T-helper 17 cell (primary cell): ENCODE measurements at regions not wholly inside any gene's neighbourhood (a gene's known extent, or its start where the extent isn't known, plus 50 kb on each side); places are given as distances from the start of the nearest gene placed in this dataset.

Source experiments
- ATAC-seq: fragments of 150-1000 bp; cut with Tn5 transposase; 2 replicates; pipeline ENCODE4 v1.10.0; 2021; ENCODE audit warnings: mild to moderate bottlenecking, moderate library complexity
- DNase-seq, 3 donors: peaks; one replicate each; pipeline versions ENCODE4 v3.0.0 to v3.0.0-alpha.2; 2020 to 2021
- H3K9me3 ChIP-seq: one replicate; pipeline ENCODE4 v1.7.0; 2013; ENCODE audit warnings: low read length, mild to moderate bottlenecking; ENCODE audit not compliant: control insufficient read depth, poor library complexity, severe bottlenecking
- H3K27ac Mint-ChIP-seq: one replicate; pipeline ENCODE4 v1.8.0; 2022; ENCODE audit warnings: mild to moderate bottlenecking, moderate library complexity, mixed read lengths
- H3K27me3 Mint-ChIP-seq: one replicate; pipeline ENCODE4 v1.8.0; 2022; ENCODE audit warnings: mixed read lengths
- H3K36me3 Mint-ChIP-seq: one replicate; pipeline ENCODE4 v1.8.0; 2022; ENCODE audit warnings: low read depth, mixed read lengths
- H3K4me1 Mint-ChIP-seq: one replicate; pipeline ENCODE4 v1.8.0; 2022; ENCODE audit warnings: mild to moderate bottlenecking, mixed read lengths
- H3K4me3 Mint-ChIP-seq: one replicate; pipeline ENCODE4 v1.8.0; 2022; ENCODE audit warnings: mild to moderate bottlenecking, moderate library complexity, mixed read lengths

- Mint-ChIP-seq H3K36me3 (peaks cover 14% of the 10 kb centered on the region), H3K4me1 (peaks cover 2% of the 10 kb centered on the region), H3K27ac (no peak overlapping the region), H3K27me3 (no peaks in the 10 kb centered on the region), H3K4me3 (no peak overlapping the region)
- ATAC-seq (no peak), DNase-seq (no peak)
- H3K9me3 ChIP-seq = no peaks in the 10 kb centered on the region
Observed at GRCh38 chr16:27699540-27699939, 149.6 kb downstream of the KATNIP start.

DNA sequence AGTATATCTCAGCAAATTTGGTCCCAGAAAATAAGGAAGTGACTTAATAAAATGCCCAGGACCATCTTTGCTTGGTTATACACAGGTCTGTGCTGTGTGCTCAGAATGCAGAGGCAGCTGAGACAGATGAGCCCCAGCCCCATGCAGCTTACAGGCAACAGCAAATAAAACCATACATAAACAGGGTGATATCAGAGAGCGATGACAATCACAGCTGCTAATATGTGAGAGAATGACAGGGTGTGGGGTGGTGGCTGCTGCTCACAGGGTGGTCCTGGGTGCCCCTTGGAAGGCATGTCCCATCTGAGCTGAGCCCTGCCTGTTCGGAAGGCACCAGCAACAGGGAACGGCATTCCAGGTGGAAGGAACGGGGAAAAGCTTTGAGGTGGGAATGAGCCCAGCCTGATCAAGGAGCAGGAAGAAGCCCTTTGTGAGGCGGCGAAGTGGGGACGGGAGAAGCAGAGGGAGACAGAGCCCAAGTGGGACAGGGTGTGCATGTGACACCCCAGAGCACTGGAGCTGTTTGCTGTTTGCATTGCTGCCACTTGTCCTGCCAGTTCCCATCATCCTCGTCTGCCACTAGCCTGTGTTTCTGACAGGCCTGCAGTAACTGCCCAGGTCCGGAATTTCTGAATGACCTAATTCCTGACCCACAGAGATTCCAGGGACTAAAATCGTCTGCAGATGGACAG, 150.5 kb downstream of the KATNIP start:
- Mint-ChIP-seq H3K27me3 (no peaks in the 10 kb centered on the region), H3K4me1 (no peaks in the 10 kb centered on the region), H3K27ac (no peak overlapping the region), H3K36me3 (peaks cover 12% of the 10 kb centered on the region), H3K4me3 (no peak overlapping the region)
- DNase-seq = no peak
- H3K9me3 ChIP-seq = no peaks in the 10 kb centered on the region
- ATAC-seq = no peak

DNA sequence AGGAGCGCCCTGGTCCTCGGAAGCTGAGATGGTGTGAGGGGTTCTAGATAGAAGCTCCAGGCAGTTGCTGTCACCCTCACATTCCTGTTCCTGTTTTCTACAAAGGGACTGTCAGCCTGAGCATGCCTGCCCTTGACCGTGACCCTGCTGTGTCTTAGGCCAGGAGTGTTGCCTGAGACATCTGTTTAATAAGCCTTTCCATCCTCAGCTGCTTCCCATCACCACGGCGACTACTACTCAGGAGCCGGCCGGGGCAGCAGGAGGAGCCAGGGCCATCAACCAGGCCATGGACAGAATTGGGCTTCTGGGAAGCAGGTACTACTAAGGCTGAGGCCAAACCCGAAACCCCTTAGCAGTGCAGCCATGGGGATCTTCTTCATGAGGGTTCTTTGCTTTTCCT, 151.4 kb downstream of the KATNIP start:
- no peaks in the 10 kb centered on the region for H3K9me3 ChIP-seq
- Mint-ChIP-seq H3K4me3 (no peak overlapping the region), H3K27ac (no peak overlapping the region), H3K27me3 (no peaks in the 10 kb centered on the region), H3K4me1 (no peaks in the 10 kb centered on the region), H3K36me3 (peaks cover 10% of the 10 kb centered on the region)
- DNase-seq (no peak), ATAC-seq (no peak)

DNA sequence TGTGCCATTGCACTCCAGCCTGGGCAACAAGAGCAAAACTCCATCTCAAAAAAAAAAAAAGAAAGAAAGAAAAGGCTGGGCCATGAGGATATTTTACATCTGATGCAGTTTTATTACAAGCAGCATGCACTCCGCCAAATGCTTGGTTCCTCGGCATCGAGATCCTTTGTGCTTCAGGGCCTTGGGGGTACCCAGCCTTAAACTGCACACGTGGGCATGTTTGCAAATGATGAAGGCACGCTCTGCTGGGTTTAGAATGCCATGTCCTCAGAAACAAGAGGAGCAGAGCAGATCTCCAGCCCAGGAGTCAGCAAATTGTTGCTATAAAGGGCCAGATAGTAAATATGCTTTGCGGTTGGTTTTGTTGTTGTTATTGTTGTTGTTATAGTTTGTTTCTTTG, 153.2 kb downstream of the KATNIP start:
- Mint-ChIP-seq H3K4me1 (no peaks in the 10 kb centered on the region), H3K27ac (no peak overlapping the region), H3K4me3 (no peak overlapping the region), H3K36me3 (peaks cover 9% of the 10 kb centered on the region), H3K27me3 (no peaks in the 10 kb centered on the region)
- DNase-seq (no peak), ATAC-seq (no peak)
- H3K9me3 ChIP-seq = no peaks in the 10 kb centered on the region

DNA sequence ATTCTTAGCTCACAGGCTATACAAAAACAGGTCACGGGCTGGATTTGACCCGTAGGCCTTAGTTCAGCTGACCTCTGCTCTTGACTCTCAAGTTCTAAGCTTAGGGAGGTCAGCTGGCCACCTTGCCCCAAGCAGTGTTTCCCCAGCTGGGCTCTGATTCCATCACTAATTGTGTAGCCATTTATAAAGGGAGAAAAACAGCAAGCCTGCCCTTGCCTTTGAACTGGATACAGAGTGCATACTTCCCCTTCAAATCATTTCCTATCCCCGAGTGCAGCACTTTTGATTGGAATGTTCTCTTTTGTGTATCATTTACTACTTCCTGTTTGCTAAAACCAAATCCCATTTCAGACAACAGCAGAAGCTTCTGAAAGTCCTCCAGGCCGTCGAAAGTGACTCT, 153.6 kb downstream of the KATNIP start:
- ATAC-seq (no peak), DNase-seq (no peak)
- H3K9me3 ChIP-seq = no peaks in the 10 kb centered on the region
- Mint-ChIP-seq H3K27me3 (no peaks in the 10 kb centered on the region), H3K36me3 (peaks cover 9% of the 10 kb centered on the region), H3K27ac (no peak overlapping the region), H3K4me1 (no peaks in the 10 kb centered on the region), H3K4me3 (no peak overlapping the region)

DNA sequence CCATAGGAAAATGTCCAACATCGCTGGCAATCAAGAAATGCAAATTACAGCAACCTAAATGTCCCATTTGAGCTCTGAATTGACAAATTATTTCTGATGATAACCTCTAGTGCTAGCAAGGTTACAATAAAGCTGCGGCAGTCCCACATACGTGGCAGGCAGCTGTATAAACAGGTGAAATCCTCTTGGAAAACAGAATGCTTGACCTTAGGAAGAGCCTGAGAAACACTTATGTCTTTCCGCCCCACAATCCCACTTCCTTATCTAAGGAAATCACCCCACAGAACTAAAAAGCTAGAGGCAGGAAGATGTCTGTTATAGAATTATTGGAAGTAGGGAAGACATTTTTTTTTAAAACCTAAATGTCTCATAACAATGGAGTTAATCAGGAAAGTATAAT, 154.3 kb downstream of the KATNIP start:
- ATAC-seq (no peak), DNase-seq (no peak)
- H3K4me3 Mint-ChIP-seq = no peak overlapping the region
- H3K27ac Mint-ChIP-seq = no peak overlapping the region
- no peaks in the 10 kb centered on the region for H3K9me3 ChIP-seq
- no peaks in the 10 kb centered on the region for H3K27me3 Mint-ChIP-seq
- peaks cover 9% of the 10 kb centered on the region for H3K36me3 Mint-ChIP-seq
- no peaks in the 10 kb centered on the region for H3K4me1 Mint-ChIP-seq

DNA sequence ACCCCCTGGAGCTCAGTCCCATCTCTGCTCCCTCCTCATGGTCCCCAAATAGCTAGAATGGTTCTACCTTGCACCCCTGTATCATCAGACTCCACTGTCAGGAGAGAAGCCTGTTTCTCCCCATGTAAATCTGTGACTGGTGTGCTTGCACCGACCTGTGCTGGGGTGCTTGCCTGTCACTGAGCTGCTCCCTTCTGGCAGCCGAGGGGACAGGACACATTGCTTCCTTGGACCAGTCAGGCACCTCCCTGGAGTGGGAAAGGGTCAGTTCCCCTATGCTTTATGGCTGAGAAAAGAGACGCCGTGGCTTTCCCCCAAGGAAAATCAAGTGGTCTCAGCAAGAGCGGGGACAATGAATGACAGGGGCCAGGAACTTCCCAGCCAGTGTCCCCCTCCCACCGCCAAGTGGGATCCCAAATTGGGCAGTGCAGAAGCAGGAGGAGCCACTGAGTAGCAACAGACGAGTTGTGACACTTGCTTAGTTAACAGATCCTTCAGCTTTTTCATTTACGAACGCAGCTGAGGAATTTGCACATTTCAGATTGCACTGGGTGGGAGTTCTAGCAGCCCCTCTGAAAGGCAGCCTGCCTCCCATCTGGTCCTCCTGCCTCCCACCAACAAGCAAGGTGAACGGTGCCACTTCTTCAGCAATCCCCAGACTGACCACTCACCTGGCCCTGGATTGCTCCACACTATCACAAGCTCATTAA, 156.4 kb downstream of the KATNIP start:
- peaks cover 6% of the 10 kb centered on the region for H3K36me3 Mint-ChIP-seq
- DNase-seq (no peak), ATAC-seq (no peak)
- no peak overlapping the region for H3K4me3 Mint-ChIP-seq
- H3K27ac Mint-ChIP-seq = no peak overlapping the region
- no peaks in the 10 kb centered on the region for H3K9me3 ChIP-seq
- H3K27me3 Mint-ChIP-seq = no peaks in the 10 kb centered on the region
- no peaks in the 10 kb centered on the region for H3K4me1 Mint-ChIP-seq

GRCh38 chr16:27706866-27707685, 157.1 kb downstream of the KATNIP start:
- no peak for DNase-seq
- H3K9me3 ChIP-seq = no peaks in the 10 kb centered on the region
- peaks cover 6% of the 10 kb centered on the region for H3K36me3 Mint-ChIP-seq
- no peak for ATAC-seq
- no peaks in the 10 kb centered on the region for H3K4me1 Mint-ChIP-seq
- no peaks in the 10 kb centered on the region for H3K27me3 Mint-ChIP-seq
- no peak overlapping the region for H3K27ac Mint-ChIP-seq
- H3K4me3 Mint-ChIP-seq = no peak overlapping the region

DNA sequence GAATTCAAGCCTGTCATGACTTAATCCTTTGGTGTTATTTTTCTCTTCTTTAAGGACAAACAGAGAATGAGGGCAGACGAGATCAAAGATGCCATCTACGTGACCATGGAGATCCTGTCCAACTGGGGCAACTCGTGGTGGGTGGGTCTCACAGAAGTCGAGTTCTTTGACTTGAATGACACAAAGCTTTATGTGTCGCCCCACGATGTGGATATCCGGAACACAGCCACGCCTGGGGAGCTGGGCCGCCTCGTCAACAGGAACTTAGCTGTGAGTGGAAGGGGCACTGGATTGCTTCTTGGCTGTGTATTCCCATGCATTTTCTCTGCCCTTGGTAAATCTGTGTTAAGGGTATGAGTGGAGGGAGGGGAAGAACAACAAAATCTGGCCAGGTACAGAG, 158.7 kb downstream of the KATNIP start:
- ATAC-seq (no peak), DNase-seq (no peak)
- no peak overlapping the region for H3K27ac Mint-ChIP-seq
- H3K36me3 Mint-ChIP-seq = peaks cover 9% of the 10 kb centered on the region
- H3K4me1 Mint-ChIP-seq = no peaks in the 10 kb centered on the region
- no peak overlapping the region for H3K4me3 Mint-ChIP-seq
- H3K27me3 Mint-ChIP-seq = no peaks in the 10 kb centered on the region
- no peaks in the 10 kb centered on the region for H3K9me3 ChIP-seq

GRCh38 chr16:27712251-27712711, 162.3 kb downstream of the KATNIP start:
- H3K4me1 Mint-ChIP-seq = no peaks in the 10 kb centered on the region
- no peak for ATAC-seq
- H3K36me3 Mint-ChIP-seq = peaks cover 6% of the 10 kb centered on the region
- H3K4me3 Mint-ChIP-seq = no peak overlapping the region
- DNase-seq = no peak
- H3K9me3 ChIP-seq = no peaks in the 10 kb centered on the region
- H3K27ac Mint-ChIP-seq = no peak overlapping the region
- no peaks in the 10 kb centered on the region for H3K27me3 Mint-ChIP-seq

DNA sequence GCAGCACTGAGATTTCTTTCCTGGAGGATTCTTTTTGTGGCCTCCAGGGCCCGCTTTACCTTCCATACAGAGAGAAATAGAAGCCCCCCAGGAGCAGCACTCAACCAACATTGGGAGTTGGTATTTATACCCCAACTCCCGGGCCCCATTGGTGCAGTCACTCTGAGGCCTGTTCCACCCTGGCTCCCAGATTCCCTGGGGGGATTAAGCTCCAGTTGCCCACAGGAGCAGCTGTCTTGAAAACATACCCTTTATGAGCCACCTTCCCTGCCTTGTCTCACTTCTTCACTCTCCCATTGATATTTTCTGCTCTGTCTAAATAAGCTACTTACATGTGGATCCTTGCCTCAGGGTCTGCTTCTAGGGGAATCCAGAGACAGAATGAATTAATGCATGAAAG, 167.8 kb downstream of the KATNIP start:
- Mint-ChIP-seq H3K4me1 (peaks cover 2% of the 10 kb centered on the region), H3K27me3 (no peaks in the 10 kb centered on the region), H3K36me3 (peaks cover 13% of the 10 kb centered on the region), H3K27ac (no peak overlapping the region), H3K4me3 (no peak overlapping the region)
- H3K9me3 ChIP-seq = no peaks in the 10 kb centered on the region
- no peak for ATAC-seq
- DNase-seq = no peak

DNA sequence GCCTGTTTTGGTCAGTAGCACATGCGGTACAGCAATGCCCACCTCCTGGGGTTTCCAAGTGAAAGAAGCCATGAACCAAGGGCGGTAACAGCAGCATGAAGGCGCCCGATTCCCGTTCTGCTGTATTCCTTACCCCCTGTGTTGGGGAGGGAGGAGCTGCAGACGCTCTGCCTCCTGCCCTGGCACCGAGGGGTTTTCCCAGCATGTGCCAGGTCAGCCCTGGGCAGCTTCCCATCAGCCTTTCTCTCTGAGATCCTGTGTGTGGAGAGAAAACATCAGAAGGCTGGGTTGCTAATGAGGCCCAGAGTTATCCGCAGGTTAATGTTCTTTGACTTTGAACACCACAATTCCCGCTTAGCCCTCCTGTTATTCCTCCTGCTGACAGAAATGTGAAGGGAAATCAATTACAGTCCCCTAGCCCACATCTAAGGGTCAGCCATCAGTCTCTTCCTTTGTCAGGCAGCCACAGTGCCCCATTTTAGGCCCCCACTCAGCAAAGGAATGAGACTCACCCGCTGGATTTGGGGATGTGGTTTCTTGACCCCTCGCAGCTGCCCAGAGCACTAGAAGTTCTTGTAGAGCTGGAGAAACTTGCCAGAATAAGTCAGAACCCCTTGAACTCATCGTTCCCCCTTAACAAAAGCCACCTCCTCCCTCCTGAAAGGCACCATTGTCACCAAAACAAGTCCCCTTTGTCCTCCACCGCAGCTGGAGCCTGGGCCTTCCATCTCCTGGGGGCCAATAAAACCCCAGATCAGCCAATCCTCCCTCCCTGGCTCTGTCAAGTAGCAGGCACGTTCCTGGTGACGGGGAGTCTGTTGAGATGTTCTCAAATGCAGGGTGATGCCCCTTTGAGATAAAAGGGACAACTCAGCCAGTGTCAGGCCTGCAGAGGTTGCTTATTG, 168.5 kb downstream of the KATNIP start:
- H3K27ac Mint-ChIP-seq = no peak overlapping the region
- no peaks in the 10 kb centered on the region for H3K9me3 ChIP-seq
- DNase-seq = no peak
- no peak overlapping the region for H3K4me3 Mint-ChIP-seq
- ATAC-seq = no peak
- peaks cover 16% of the 10 kb centered on the region for H3K36me3 Mint-ChIP-seq
- peaks cover 2% of the 10 kb centered on the region for H3K4me1 Mint-ChIP-seq
- H3K27me3 Mint-ChIP-seq = no peaks in the 10 kb centered on the region

GRCh38 chr16:27719106-27719445, 169.1 kb downstream of the KATNIP start:
- Mint-ChIP-seq H3K27ac (no peak overlapping the region), H3K36me3 (peaks cover 13% of the 10 kb centered on the region), H3K27me3 (no peaks in the 10 kb centered on the region), H3K4me1 (peaks cover 2% of the 10 kb centered on the region), H3K4me3 (no peak overlapping the region)
- H3K9me3 ChIP-seq = no peaks in the 10 kb centered on the region
- DNase-seq (no peak), ATAC-seq (no peak)
